ENCODE measurements at regions not wholly inside any gene's neighbourhood (a gene's known extent, or its start where the extent isn't known, plus 50 kb on each side); places are given as distances from the start of the nearest gene placed in this dataset.
"Not testable (repeated sequence)": the region's sequence is repeated elsewhere in the genome, so short reads cannot be mapped to it uniquely, and the experiment has no call there.

DNA sequence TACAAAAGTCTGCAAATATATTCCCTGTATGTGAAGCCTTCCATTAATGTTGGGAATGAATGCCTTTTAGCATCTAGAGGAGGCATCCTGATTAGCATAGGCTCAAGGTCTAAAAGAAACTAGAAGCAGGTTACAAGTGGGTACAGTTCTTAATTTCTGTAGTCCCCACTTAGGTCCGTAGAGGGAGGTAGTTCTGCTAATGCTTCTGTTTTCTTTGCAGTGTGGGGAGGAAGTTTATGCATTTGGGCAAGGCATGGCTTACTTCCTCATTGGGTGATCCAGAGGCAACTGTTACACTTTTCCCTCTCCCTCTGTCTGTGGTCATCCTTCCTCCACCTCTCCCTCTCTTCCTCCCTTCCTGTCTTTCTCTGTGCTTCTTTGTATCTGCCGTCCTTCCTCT, 108.4 kb upstream of the ZKSCAN2 start:
- Histone ChIP-seq H2AFZ (no peak overlapping the region), H3K27ac (ENCODE audit: low read depth) (no peak overlapping the region), H3K79me2 (replicated peaks; ENCODE audit: insufficient read depth) (no peaks in the 10 kb centered on the region), H3K4me2 (no peak overlapping the region), H3K4me1 (ENCODE audit: insufficient read depth) (no peaks in the 10 kb centered on the region), H3K9me2 (ENCODE audit: insufficient read depth) (no peaks in the 10 kb centered on the region), H3K4me3 (no peak overlapping the region), H3K27me3 (ENCODE audit: insufficient read depth) (no peaks in the 10 kb centered on the region), H3F3A (replicated peaks; ENCODE audit: low read depth) (no peaks in the 10 kb centered on the region), H3K36me3 (ENCODE audit: insufficient read depth) (no peaks in the 10 kb centered on the region), H4K20me1 (replicated peaks; ENCODE audit: insufficient read depth) (no peaks in the 10 kb centered on the region)
- Mint-ChIP-seq H3K27ac (no peak overlapping the region), H3K4me3 (no peak overlapping the region), H3K27me3 (ENCODE audit: insufficient read depth, low read depth, poor library complexity) (peaks cover 2% of the 10 kb centered on the region), H3K9me3 (peaks cover 80% of the 10 kb centered on the region), H3K4me1 (no peaks in the 10 kb centered on the region), H3K36me3 (ENCODE audit: low read depth) (peaks cover 7% of the 10 kb centered on the region; the same call in 2 of the 3 replicates)
- TF ChIP-seq NANOG (IDR thresholded peaks at IDR 0.05; ENCODE audit: borderline replicate concordance): no peak
- TF ChIP-seq, protein P1, sequence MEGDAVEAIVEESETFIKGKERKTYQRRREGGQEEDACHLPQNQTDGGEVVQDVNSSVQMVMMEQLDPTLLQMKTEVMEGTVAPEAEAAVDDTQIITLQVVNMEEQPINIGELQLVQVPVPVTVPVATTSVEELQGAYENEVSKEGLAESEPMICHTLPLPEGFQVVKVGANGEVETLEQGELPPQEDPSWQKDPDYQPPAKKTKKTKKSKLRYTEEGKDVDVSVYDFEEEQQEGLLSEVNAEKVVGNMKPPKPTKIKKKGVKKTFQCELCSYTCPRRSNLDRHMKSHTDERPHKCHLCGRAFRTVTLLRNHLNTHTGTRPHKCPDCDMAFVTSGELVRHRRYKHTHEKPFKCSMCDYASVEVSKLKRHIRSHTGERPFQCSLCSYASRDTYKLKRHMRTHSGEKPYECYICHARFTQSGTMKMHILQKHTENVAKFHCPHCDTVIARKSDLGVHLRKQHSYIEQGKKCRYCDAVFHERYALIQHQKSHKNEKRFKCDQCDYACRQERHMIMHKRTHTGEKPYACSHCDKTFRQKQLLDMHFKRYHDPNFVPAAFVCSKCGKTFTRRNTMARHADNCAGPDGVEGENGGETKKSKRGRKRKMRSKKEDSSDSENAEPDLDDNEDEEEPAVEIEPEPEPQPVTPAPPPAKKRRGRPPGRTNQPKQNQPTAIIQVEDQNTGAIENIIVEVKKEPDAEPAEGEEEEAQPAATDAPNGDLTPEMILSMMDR (conservative IDR thresholded peaks at IDR 0.05; ENCODE audit: low read depth in 2 of 2): peak in 1 of 2 experiments; percentile 24; a peak in 1 of 4 replicates
- peak; percentile 52; the same call in 2 of the 3 replicates for ATAC-seq
- DNase-seq (ENCODE audit: low spot score): peak; percentile 43

DNA sequence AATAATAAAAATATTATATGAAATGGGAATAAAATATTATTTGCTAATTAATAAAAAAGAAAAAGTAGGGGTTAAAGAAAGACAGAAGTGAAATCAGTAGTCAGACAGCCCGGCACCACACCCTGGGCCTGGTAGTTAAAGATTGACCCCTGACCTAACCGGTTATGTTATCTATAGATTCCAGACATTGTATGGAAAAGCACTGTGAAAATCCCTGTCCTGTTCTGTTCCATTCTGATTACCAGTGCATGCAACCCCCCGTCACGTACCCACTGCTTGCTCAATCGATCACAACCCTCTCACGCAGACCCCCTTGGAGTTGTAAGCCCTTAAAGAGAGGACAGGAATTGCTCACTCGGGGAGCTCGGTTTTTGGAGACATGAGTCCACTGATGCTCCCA, 101.9 kb upstream of the ZKSCAN2 start:
- not testable (repeated sequence) for H4K20me1 ChIP-seq (replicated peaks; ENCODE audit: insufficient read depth); H3K4me3 ChIP-seq; H3K4me1 ChIP-seq (ENCODE audit: insufficient read depth); H3K9me2 ChIP-seq (ENCODE audit: insufficient read depth); H3K27me3 Mint-ChIP-seq (ENCODE audit: insufficient read depth, low read depth, poor library complexity); H3K27ac Mint-ChIP-seq; H3K4me1 Mint-ChIP-seq; H3K36me3 Mint-ChIP-seq (ENCODE audit: low read depth); H3F3A ChIP-seq (replicated peaks; ENCODE audit: low read depth); H3K36me3 ChIP-seq (ENCODE audit: insufficient read depth); H3K4me3 Mint-ChIP-seq; H3K79me2 ChIP-seq (replicated peaks; ENCODE audit: insufficient read depth); H3K27ac ChIP-seq (ENCODE audit: low read depth); ATAC-seq; H3K27me3 ChIP-seq (ENCODE audit: insufficient read depth); H2AFZ ChIP-seq; H3K4me2 ChIP-seq; DNase-seq (ENCODE audit: low spot score)
- H3K9me3 Mint-ChIP-seq: peaks cover 64% of the 10 kb centered on the region

DNA sequence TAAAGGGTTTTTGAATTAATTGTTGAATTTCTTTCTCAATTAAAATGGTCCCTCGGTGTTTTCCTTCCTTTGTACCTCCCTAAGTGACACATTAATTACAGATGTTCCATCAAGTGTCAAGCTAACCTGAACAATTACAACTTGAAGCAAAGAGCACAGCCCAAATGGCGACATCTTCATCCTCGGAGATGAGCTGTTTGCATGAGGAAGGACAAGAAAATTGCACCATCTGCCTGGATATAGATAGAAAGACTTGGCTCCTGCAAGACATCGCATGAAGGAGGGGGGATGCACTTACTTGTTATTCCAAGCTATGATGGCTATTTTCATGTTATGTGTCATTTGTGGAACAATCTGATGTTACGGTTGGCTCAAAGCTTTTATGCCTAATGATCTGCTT, 86.4 kb upstream of the ZKSCAN2 start:
- Histone ChIP-seq H3K4me2 (no peak overlapping the region), H2AFZ (no peak overlapping the region), H3F3A (replicated peaks; ENCODE audit: low read depth) (no peaks in the 10 kb centered on the region), H3K4me1 (ENCODE audit: insufficient read depth) (no peaks in the 10 kb centered on the region), H3K4me3 (no peak overlapping the region), H3K27me3 (ENCODE audit: insufficient read depth) (no peaks in the 10 kb centered on the region), H3K79me2 (replicated peaks; ENCODE audit: insufficient read depth) (no peaks in the 10 kb centered on the region), H3K27ac (ENCODE audit: low read depth) (no peak overlapping the region), H4K20me1 (replicated peaks; ENCODE audit: insufficient read depth) (no peaks in the 10 kb centered on the region), H3K9me2 (ENCODE audit: insufficient read depth) (no peaks in the 10 kb centered on the region), H3K36me3 (ENCODE audit: insufficient read depth) (no peaks in the 10 kb centered on the region)
- no peak for ATAC-seq
- TF ChIP-seq EZH2phosphoT487 (IDR thresholded peaks at IDR 0.05; ENCODE audit: unreplicated experiment) (no peak), ZNF331 (CRISPR knock-in tag; IDR thresholded peaks at IDR 0.05; ENCODE audit: low read depth) (no peak), EZH2 (IDR thresholded peaks at IDR 0.05; ENCODE audit: low read depth, unreplicated experiment) (no peak), NANOG (IDR thresholded peaks at IDR 0.05; ENCODE audit: borderline replicate concordance) (no peak), STAT1 (IDR thresholded peaks at IDR 0.05; ENCODE audit: unreplicated experiment) (no peak), JUNB (IDR thresholded peaks at IDR 0.05; ENCODE audit: unreplicated experiment) (no peak)
- TF ChIP-seq, protein P2, sequence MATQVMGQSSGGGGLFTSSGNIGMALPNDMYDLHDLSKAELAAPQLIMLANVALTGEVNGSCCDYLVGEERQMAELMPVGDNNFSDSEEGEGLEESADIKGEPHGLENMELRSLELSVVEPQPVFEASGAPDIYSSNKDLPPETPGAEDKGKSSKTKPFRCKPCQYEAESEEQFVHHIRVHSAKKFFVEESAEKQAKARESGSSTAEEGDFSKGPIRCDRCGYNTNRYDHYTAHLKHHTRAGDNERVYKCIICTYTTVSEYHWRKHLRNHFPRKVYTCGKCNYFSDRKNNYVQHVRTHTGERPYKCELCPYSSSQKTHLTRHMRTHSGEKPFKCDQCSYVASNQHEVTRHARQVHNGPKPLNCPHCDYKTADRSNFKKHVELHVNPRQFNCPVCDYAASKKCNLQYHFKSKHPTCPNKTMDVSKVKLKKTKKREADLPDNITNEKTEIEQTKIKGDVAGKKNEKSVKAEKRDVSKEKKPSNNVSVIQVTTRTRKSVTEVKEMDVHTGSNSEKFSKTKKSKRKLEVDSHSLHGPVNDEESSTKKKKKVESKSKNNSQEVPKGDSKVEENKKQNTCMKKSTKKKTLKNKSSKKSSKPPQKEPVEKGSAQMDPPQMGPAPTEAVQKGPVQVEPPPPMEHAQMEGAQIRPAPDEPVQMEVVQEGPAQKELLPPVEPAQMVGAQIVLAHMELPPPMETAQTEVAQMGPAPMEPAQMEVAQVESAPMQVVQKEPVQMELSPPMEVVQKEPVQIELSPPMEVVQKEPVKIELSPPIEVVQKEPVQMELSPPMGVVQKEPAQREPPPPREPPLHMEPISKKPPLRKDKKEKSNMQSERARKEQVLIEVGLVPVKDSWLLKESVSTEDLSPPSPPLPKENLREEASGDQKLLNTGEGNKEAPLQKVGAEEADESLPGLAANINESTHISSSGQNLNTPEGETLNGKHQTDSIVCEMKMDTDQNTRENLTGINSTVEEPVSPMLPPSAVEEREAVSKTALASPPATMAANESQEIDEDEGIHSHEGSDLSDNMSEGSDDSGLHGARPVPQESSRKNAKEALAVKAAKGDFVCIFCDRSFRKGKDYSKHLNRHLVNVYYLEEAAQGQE (IDR thresholded peaks at IDR 0.05; ENCODE audit: unreplicated experiment): no peak
- TF ChIP-seq, protein P3, sequence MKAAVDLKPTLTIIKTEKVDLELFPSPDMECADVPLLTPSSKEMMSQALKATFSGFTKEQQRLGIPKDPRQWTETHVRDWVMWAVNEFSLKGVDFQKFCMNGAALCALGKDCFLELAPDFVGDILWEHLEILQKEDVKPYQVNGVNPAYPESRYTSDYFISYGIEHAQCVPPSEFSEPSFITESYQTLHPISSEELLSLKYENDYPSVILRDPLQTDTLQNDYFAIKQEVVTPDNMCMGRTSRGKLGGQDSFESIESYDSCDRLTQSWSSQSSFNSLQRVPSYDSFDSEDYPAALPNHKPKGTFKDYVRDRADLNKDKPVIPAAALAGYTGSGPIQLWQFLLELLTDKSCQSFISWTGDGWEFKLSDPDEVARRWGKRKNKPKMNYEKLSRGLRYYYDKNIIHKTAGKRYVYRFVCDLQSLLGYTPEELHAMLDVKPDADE (IDR thresholded peaks at IDR 0.05): no peak
- Mint-ChIP-seq H3K4me3 (no peak overlapping the region), H3K27ac (no peak overlapping the region), H3K27me3 (ENCODE audit: insufficient read depth, low read depth, poor library complexity) (peaks cover 2% of the 10 kb centered on the region), H3K9me3 (peaks cover 83% of the 10 kb centered on the region), H3K4me1 (peaks cover 4% of the 10 kb centered on the region; the same call in 1 of the 3 replicates), H3K36me3 (ENCODE audit: low read depth) (peaks cover 5% of the 10 kb centered on the region; the same call in 2 of the 3 replicates)
- DNase-seq (ENCODE audit: low spot score): no peak

All from GM23338 (cell line).